Mesenchymal stem cell (in vitro differentiated cells and primary cell): ENCODE measurements at regions not wholly inside any gene's neighbourhood (a gene's known extent, or its start where the extent isn't known, plus 50 kb on each side); places are given as distances from the start of the nearest gene placed in this dataset.
A peak's percentile ranks its signal among the peaks of the same experiment; 100 is the strongest.

Experiments
- DNase-seq: peaks from one replicate; pipeline ENCODE4 v3.0.0-alpha.2; 2013
- H2AFZ ChIP-seq: one replicate; pipeline ENCODE4 v1.6.1; 2013; ENCODE audit warnings: low read depth, mild to moderate bottlenecking, control low read depth, inconsistent platforms, low read length, moderate library complexity
- H2AK5ac ChIP-seq: 2 replicates; pipeline ENCODE4 v1.6.1; 2013; ENCODE audit warnings: low read length, moderate library complexity, mild to moderate bottlenecking, inconsistent platforms; ENCODE audit not compliant: severe bottlenecking
- H2BK120ac ChIP-seq: one replicate; pipeline ENCODE4 v1.6.1; 2013; ENCODE audit warnings: low read depth, mild to moderate bottlenecking, inconsistent platforms, low read length, moderate library complexity
- H2BK12ac ChIP-seq, 2 experiments: one replicate each; pipeline ENCODE4 v1.6.1; 2013; ENCODE audit warnings: inconsistent platforms in 2 of 2, low read length in 2 of 2, mild to moderate bottlenecking in 2 of 2, moderate library complexity in 2 of 2, control low read depth in 1 of 2
- H2BK15ac ChIP-seq: one replicate; pipeline ENCODE4 v1.6.1; 2013; ENCODE audit warnings: mild to moderate bottlenecking, low read depth, inconsistent platforms; ENCODE audit not compliant: poor library complexity, severe bottlenecking
- H2BK5ac ChIP-seq: 2 replicates; pipeline ENCODE4 v1.6.1; 2013; ENCODE audit warnings: low read depth, mild to moderate bottlenecking, low read length, control low read depth, inconsistent platforms; ENCODE audit not compliant: poor library complexity, severe bottlenecking
- H3K14ac ChIP-seq, 2 experiments: one replicate each; pipeline ENCODE4 v1.6.1; 2013; ENCODE audit warnings: inconsistent platforms in 2 of 2, low read length in 2 of 2, control low read depth in 1 of 2, mild to moderate bottlenecking in 1 of 2, moderate library complexity in 1 of 2
- H3K18ac ChIP-seq, 2 experiments: one replicate each; pipeline ENCODE4 v1.6.1; 2013; ENCODE audit warnings: inconsistent platforms in 2 of 2, low read length in 2 of 2, control low read depth in 1 of 2, low read depth in 1 of 2, mild to moderate bottlenecking in 1 of 2
- H3K23ac ChIP-seq, 2 experiments: one replicate each; pipeline ENCODE4 v1.6.1; 2013; ENCODE audit warnings: inconsistent platforms in 2 of 2, low read length in 2 of 2, mild to moderate bottlenecking in 2 of 2, moderate library complexity in 2 of 2, control low read depth in 1 of 2
- H3K27ac ChIP-seq: 2 replicates; pipeline ENCODE4 v1.5.1; 2013; ENCODE audit warnings: mild to moderate bottlenecking, moderate library complexity, low read length, control low read depth, inconsistent platforms; ENCODE audit not compliant: poor library complexity, severe bottlenecking
- H3K27me3 ChIP-seq, 2 experiments: 2 replicates each; pipeline versions ENCODE4 v1.6.1 to v1.7.0; 2013; ENCODE audit warnings: low read length in 2 of 2, mild to moderate bottlenecking in 2 of 2, moderate library complexity in 2 of 2, control low read depth in 1 of 2, inconsistent platforms in 1 of 2; ENCODE audit not compliant: control insufficient read depth in 1 of 2, insufficient read depth in 1 of 2
- H3K36me3 ChIP-seq, 2 experiments: 2 replicates each; pipeline versions ENCODE4 v1.6.1 to v1.7.0; 2013; ENCODE audit warnings: low read length in 2 of 2, control low read depth in 1 of 2, inconsistent platforms in 1 of 2, low read depth in 1 of 2, mild to moderate bottlenecking in 1 of 2; ENCODE audit not compliant: insufficient read depth in 2 of 2, control insufficient read depth in 1 of 2
- H3K4ac ChIP-seq, 2 experiments: one replicate each; pipeline ENCODE4 v1.6.1; 2013; ENCODE audit warnings: inconsistent platforms in 2 of 2, low read length in 2 of 2, mild to moderate bottlenecking in 2 of 2, moderate library complexity in 2 of 2, control low read depth in 1 of 2, low read depth in 1 of 2
- H3K4me1 ChIP-seq: 2 replicates; pipeline ENCODE4 v1.6.1; 2013; ENCODE audit warnings: low read depth, low read length, control low read depth; ENCODE audit not compliant: control insufficient read depth, insufficient read depth
- H3K4me2 ChIP-seq: 2 replicates; pipeline ENCODE4 v1.6.1; 2013; ENCODE audit warnings: low read length, mild to moderate bottlenecking, inconsistent platforms; ENCODE audit not compliant: poor library complexity, severe bottlenecking
- H3K4me3 ChIP-seq, 2 experiments: 2 replicates each; pipeline versions ENCODE4 v1.5.1 to v1.7.0; 2013; ENCODE audit warnings: low read length in 2 of 2, mild to moderate bottlenecking in 2 of 2, control low read depth in 1 of 2, low read depth in 1 of 2; ENCODE audit not compliant: insufficient read depth in 1 of 2
- H3K79me1 ChIP-seq: replicated peaks from 2 replicates; pipeline ENCODE4 v1.6.1; 2013; ENCODE audit warnings: mild to moderate bottlenecking, control low read depth, low read length, inconsistent platforms; ENCODE audit not compliant: poor library complexity, severe bottlenecking
- H3K9ac ChIP-seq: 2 replicates; pipeline ENCODE4 v1.7.0; 2013; ENCODE audit warnings: mild to moderate bottlenecking, low read length, moderate library complexity
- H3K9me3 ChIP-seq: 2 replicates; pipeline ENCODE4 v1.7.0; 2013; ENCODE audit warnings: mild to moderate bottlenecking, low read length; ENCODE audit not compliant: control insufficient read depth
- H4K8ac ChIP-seq: one replicate; pipeline ENCODE4 v1.6.1; 2013; ENCODE audit warnings: inconsistent platforms, mild to moderate bottlenecking, low read length, moderate library complexity
- H4K91ac ChIP-seq: one replicate; pipeline ENCODE4 v1.6.1; 2013; ENCODE audit warnings: mild to moderate bottlenecking, low read length, inconsistent platforms
- WGBS: methylation state at CpG from one replicate; pipeline ENCODE4 v1.1.7; 2013; ENCODE audit warnings: mixed read lengths; 5-methylcytosine and 5-hydroxymethylcytosine counted together

DNA sequence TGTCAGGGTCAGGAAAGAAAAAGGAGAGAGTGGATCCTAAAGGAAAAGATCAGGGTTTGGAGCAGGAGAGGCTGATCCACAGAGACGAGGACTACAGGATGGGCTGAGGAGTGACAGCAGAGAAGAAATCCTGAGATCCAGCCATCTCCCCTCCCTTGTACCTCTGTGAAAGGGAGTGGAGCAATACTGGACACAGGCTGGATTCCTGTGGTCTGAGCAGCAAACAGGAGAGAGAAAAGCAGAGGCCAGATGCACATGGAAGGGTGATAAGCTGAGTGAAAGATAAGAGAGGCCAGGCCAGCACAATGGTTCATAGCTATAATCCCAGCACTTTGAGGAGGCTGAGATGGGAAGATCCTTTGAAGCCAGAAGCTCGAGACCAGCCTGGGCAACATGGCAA, 472.1 kb upstream of the TSHZ3 start:
- Histone ChIP-seq H2AFZ (no peak overlapping the region), H2BK15ac (no peak overlapping the region), H2BK120ac (no peak overlapping the region), H2AK5ac (no peak overlapping the region), H3K23ac (no peak overlapping the region), H3K27ac (no peak overlapping the region), H4K91ac (no peak overlapping the region), H2BK12ac (no peak overlapping the region), H2BK5ac (no peak overlapping the region), H3K18ac (peak overlapping the region in 1 of 2 experiments; percentile 8), H3K4me1 (no peaks in the 10 kb centered on the region), H3K36me3 (no peaks in the 10 kb centered on the region), H3K9ac (no peak overlapping the region), H4K8ac (no peak overlapping the region), H3K27me3 (no peaks in the 10 kb centered on the region), H3K4me2 (no peak overlapping the region), H3K79me1 (no peaks in the 10 kb centered on the region), H3K4me3 (no peak overlapping the region), H3K14ac (no peak overlapping the region), H3K4ac (no peak overlapping the region), H3K9me3 (peaks cover 3% of the 10 kb centered on the region)
- WGBS = 49% methylated on average over 2 of the region's 2 CpGs
- DNase-seq = peak; percentile 3

- H3K23ac ChIP-seq = no peak overlapping the region
- H3K9ac ChIP-seq = no peak overlapping the region
- no peak for DNase-seq
- no peak overlapping the region for H3K18ac ChIP-seq
- no peak overlapping the region for H3K4me3 ChIP-seq
- H3K9me3 ChIP-seq = peaks cover under 1% of the 10 kb centered on the region
- no peak overlapping the region for H4K8ac ChIP-seq
- H2AFZ ChIP-seq = no peak overlapping the region
- H3K27ac ChIP-seq = no peak overlapping the region
- no peaks in the 10 kb centered on the region for H3K79me1 ChIP-seq
- 64% methylated on average over 7 of the region's 7 CpGs for WGBS
- H3K4me1 ChIP-seq = no peaks in the 10 kb centered on the region
- no peak overlapping the region for H2BK15ac ChIP-seq
- H3K4me2 ChIP-seq = no peak overlapping the region
- H3K27me3 ChIP-seq = no peaks in the 10 kb centered on the region
- H3K14ac ChIP-seq = no peak overlapping the region
- H4K91ac ChIP-seq = peak overlapping the region; percentile 39
- no peak overlapping the region for H2BK5ac ChIP-seq
- H3K36me3 ChIP-seq = no peaks in the 10 kb centered on the region
- no peak overlapping the region for H3K4ac ChIP-seq
- no peak overlapping the region for H2AK5ac ChIP-seq
- H2BK120ac ChIP-seq = no peak overlapping the region
- H2BK12ac ChIP-seq = no peak overlapping the region
Measured at GRCh38 chr19:31825134-31826094, 476.2 kb upstream of the TSHZ3 start.

DNA sequence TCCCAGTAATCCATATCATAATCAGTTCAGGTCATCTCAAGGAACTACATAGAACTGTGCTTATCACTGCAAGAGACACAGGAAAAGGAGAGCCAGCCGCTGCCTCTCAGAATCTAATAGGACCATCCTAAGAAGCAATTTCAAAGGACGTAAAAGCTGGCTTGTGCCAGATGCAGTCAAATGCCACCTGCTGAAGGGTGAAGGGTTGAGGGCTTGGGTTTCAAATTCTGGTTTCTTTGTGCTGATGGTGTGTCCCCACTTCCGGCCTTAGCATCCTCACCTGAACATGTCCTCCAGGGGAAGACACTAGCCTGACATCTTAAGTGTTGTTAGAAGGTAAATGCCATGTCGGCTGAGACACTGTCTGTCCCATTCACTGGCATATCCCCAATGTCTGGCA, 477.1 kb upstream of the TSHZ3 start:
- DNase-seq = no peak
- Histone ChIP-seq H3K4me2 (no peak overlapping the region), H2BK12ac (no peak overlapping the region), H2BK5ac (no peak overlapping the region), H4K8ac (no peak overlapping the region), H4K91ac (no peak overlapping the region), H2BK120ac (no peak overlapping the region), H3K18ac (no peak overlapping the region), H2AFZ (no peak overlapping the region), H3K4me3 (no peak overlapping the region), H3K27me3 (no peaks in the 10 kb centered on the region), H3K14ac (no peak overlapping the region), H2BK15ac (no peak overlapping the region), H2AK5ac (no peak overlapping the region), H3K4ac (no peak overlapping the region), H3K9me3 (no peaks in the 10 kb centered on the region), H3K27ac (no peak overlapping the region), H3K23ac (no peak overlapping the region), H3K36me3 (no peaks in the 10 kb centered on the region), H3K9ac (no peak overlapping the region), H3K79me1 (no peaks in the 10 kb centered on the region), H3K4me1 (no peaks in the 10 kb centered on the region)
- WGBS = 84% methylated on average over 4 of the region's 4 CpGs

DNA sequence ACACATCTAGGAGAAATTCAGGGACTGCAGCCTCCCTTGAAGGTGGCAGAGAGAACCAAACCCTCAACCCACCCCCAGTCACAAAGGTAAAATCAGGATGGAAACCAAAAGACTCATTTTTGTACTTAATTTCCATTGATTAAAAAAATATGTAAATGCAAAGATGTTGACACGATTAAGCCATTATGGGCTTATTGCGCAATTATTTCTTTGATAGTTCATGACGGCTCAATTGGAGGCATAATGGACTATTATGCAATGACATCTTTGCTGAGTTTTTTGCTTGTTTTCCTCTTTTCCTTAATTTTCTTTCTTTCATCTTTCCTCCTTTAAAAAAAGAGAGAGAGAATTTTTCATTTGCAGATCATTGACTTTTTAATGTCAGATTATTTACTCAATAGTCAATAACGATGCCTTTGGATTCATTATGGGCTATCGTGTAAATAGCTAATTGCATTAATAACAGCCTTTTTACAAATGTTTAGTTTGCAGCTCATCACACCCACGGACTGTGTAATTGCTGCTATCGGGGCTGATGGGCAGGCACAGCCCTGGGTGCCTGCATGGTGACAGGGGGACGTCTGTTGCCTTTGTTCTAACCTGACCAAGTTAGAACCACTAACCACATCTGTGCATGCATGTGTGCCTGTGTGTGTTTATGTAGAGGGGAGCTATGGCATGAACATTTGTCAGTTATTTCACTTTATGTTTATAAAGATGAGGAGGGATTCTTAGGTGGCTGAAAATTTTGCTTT, 482.4 kb upstream of the TSHZ3 start:
- no peak overlapping the region for H3K14ac ChIP-seq
- H3K4me1 ChIP-seq = no peaks in the 10 kb centered on the region
- no peak overlapping the region for H4K91ac ChIP-seq
- no peak for DNase-seq
- H2AK5ac ChIP-seq = no peak overlapping the region
- H3K9ac ChIP-seq = no peak overlapping the region
- no peak overlapping the region for H2BK120ac ChIP-seq
- H3K4me3 ChIP-seq = no peak overlapping the region
- H3K23ac ChIP-seq = no peak overlapping the region
- H3K27ac ChIP-seq = no peak overlapping the region
- H2BK5ac ChIP-seq = no peak overlapping the region
- H3K18ac ChIP-seq = no peak overlapping the region
- H2BK12ac ChIP-seq = no peak overlapping the region
- H3K4me2 ChIP-seq = no peak overlapping the region
- no peak overlapping the region for H2AFZ ChIP-seq
- no peaks in the 10 kb centered on the region for H3K36me3 ChIP-seq
- H3K27me3 ChIP-seq = no peaks in the 10 kb centered on the region
- H4K8ac ChIP-seq = no peak overlapping the region
- H3K79me1 ChIP-seq = no peaks in the 10 kb centered on the region
- no peak overlapping the region for H2BK15ac ChIP-seq
- H3K9me3 ChIP-seq = peaks cover 21% of the 10 kb centered on the region
- no peak overlapping the region for H3K4ac ChIP-seq
- WGBS = 79% methylated on average over 5 of the region's 8 CpGs
